Esophagus muscularis mucosa (tissue), 4 donors: ENCODE measurements at regions not wholly inside any gene's neighbourhood (a gene's known extent, or its start where the extent isn't known, plus 50 kb on each side); places are given as distances from the start of the nearest gene placed in this dataset.
"Not testable (repeated sequence)": the region's sequence is repeated elsewhere in the genome, so short reads cannot be mapped to it uniquely, and the experiment has no call there.

Experiments used
- DNase-seq: peaks from one replicate; pipeline ENCODE4 v3.0.0-alpha.2; 2017; ENCODE audit errors: extremely low spot score
- H3K27ac ChIP-seq, 4 donors: fragments of 200-600 bp; sonication (generic); replicated peaks in 1 of 4; 1 replicate in 3 of 4; 2 replicates in 1 of 4; pipeline ENCODE4 v1.5.1; 2016 to 2019; ENCODE audit warnings: mild to moderate bottlenecking in 1 of 4
- H3K27me3 ChIP-seq, 4 donors: fragments of 200-600 bp; sonication (generic); one replicate each; pipeline versions ENCODE4 v1.5.1 to v1.6.0; 2016 to 2019
- H3K36me3 ChIP-seq, 4 donors: fragments of 200-600 bp; sonication (generic); one replicate each; pipeline ENCODE4 v1.5.1; 2016 to 2019
- H3K4me1 ChIP-seq, 4 donors: fragments of 200-600 bp; sonication (generic); one replicate each; pipeline ENCODE4 v1.5.1; 2016 to 2019
- H3K4me3 ChIP-seq, 4 donors: fragments of 200-600 bp; sonication (generic); 1 replicate in 2 of 4; 2 replicates in 2 of 4; pipeline ENCODE4 v1.5.1; 2016 to 2019; ENCODE audit warnings: mild to moderate bottlenecking in 4 of 4, moderate library complexity in 1 of 4
- H3K9me3 ChIP-seq, 4 donors: fragments of 200-600 bp; sonication (generic); 1 replicate in 3 of 4; 2 replicates in 1 of 4; pipeline ENCODE4 v1.5.1; 2016 to 2019
- EP300 ChIP-seq: sonication (generic); formaldehyde crosslinking; IDR thresholded peaks from one replicate; pipeline ENCODE4 v1.6.1; 2017; ENCODE audit warnings: antibody characterized with exemption
- POLR2A ChIP-seq: fragments of 450-650 bp; IDR thresholded peaks from one replicate; pipeline ENCODE4 v1.6.1; 2017; ENCODE audit warnings: antibody characterized with exemption, moderate library complexity, mild to moderate bottlenecking, low read depth
- POLR2AphosphoS5 ChIP-seq, 2 donors: sonication (generic); formaldehyde crosslinking; IDR thresholded peaks; one replicate each; pipeline ENCODE4 v1.6.1; 2017; ENCODE audit warnings: antibody characterized with exemption in 2 of 2
- WGBS: methylation state at CpG from one replicate; pipeline ENCODE4 v1.1.5; 2018; 5-methylcytosine and 5-hydroxymethylcytosine counted together
- intact Hi-C: fragments of 100-400 bp; cut with DNase I; formaldehyde crosslinking; loops from one replicate; pipeline ENCODE4 v1.15.1; 2023
- TF ChIP-seq, protein P1 (sequence below), 3 experiments: fragments of 200-600 bp in 2 of 3; fragments of 450-650 bp in 1 of 3; sonication (generic) in 2 of 3; IDR thresholded peaks; one replicate each; pipeline ENCODE4 v1.5.1; 2017 to 2019; ENCODE audit warnings: antibody characterized with exemption in 3 of 3, mild to moderate bottlenecking in 2 of 3, moderate library complexity in 1 of 3

DNA sequence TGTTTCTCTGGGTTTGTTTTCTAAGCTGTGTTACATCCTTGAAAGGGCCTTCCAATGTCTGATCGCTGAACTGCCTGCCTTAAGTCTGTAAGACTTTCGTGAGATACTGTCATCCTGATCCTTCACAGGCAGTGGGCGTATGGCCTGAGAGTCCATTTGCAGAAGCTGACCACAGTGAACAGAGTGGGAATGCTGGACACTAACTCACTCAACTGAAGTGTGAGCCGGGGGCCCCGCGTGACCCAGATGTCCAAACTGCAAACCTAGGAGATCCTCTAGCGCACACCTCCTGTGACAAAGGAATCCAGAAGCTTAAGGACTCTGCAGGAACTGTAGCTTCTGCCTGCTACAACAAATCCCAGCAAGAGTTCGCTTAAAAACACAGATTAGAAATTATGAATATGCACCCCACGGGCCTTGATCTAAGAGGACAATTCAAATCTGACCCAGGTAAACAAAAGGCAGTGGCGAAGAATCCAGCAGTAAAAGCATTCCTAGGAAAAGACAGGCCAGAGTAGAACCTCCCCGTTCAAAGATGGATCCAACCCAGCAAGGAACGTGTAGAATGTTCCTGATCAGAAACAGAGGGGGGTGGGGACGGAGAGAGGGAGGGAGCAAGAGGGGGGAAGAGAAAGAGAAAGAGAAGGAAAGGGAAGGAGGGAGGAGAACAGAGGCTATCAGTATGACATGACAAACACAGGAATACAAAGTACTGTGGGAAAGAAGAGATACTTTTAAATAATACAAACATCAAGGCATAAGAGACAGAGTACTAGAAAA lies 135.0 kb upstream of the AFDN start:
- peaks cover 0 to 20% (median 0%) of the 10 kb centered on the region in 4 donors for H3K27me3 ChIP-seq
- no peaks in the 10 kb centered on the region for H3K4me1 ChIP-seq
- H3K36me3 ChIP-seq = no peaks in the 10 kb centered on the region
- H3K27ac ChIP-seq = no peak overlapping the region
- TF ChIP-seq, protein P1, sequence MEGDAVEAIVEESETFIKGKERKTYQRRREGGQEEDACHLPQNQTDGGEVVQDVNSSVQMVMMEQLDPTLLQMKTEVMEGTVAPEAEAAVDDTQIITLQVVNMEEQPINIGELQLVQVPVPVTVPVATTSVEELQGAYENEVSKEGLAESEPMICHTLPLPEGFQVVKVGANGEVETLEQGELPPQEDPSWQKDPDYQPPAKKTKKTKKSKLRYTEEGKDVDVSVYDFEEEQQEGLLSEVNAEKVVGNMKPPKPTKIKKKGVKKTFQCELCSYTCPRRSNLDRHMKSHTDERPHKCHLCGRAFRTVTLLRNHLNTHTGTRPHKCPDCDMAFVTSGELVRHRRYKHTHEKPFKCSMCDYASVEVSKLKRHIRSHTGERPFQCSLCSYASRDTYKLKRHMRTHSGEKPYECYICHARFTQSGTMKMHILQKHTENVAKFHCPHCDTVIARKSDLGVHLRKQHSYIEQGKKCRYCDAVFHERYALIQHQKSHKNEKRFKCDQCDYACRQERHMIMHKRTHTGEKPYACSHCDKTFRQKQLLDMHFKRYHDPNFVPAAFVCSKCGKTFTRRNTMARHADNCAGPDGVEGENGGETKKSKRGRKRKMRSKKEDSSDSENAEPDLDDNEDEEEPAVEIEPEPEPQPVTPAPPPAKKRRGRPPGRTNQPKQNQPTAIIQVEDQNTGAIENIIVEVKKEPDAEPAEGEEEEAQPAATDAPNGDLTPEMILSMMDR (IDR thresholded peaks at IDR 0.05) = no peak
- TF ChIP-seq POLR2A = no peak
- TF ChIP-seq EP300 = no peak
- 91% methylated on average over 11 of the region's 13 CpGs for WGBS
- no peak overlapping the region for H3K4me3 ChIP-seq
- H3K9me3 ChIP-seq = no peaks in the 10 kb centered on the region
- no peak for DNase-seq
- intact Hi-C loops = no loop called here

DNA sequence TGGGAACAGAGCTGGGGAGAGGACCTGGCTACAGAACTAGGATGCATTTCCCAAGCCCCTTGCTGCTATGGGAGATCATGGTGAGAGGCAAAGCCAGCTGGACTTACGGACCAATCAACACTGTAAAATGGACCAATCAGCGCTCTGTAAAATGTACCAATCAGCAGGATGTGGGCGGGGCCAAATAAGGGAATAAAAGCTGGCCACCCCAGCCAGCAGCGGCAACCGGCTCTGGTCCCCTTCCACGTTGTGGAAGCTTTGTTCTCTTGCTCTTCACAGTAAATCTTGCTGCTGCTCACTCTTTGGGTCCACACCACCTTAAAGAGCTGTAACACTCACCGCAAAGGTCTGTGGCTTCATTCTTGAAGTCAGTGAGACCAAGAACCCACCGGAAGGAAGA lies 133.2 kb upstream of the AFDN start:
- WGBS = 83% methylated on average over 4 of the region's 8 CpGs

DNA sequence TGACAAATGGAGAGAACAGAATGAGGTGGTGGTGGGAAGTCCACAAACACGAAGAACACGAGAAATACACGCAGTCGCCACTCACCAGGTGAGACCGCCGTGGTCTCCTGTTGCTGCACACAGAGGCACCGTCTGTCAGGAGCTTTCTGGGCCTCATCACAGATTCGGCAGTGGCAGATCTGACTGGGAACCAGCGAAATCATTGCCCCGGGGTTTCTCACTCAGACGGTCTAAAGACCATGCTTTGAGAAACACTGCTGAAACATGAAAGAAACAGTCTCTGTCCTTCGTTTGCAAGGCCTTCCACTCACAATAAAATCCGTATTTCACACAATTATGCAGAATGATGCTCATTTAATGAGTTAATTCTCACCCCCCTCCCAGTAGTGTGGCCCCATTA lies 130.9 kb upstream of the AFDN start:
- peaks cover 0 to 17% (median 0%) of the 10 kb centered on the region in 4 donors for H3K27me3 ChIP-seq
- TF ChIP-seq POLR2AphosphoS5 (IDR thresholded peaks at IDR 0.05) (no peak), POLR2A (no peak)
- TF ChIP-seq, protein P1 (IDR thresholded peaks at IDR 0.05) = no peak
- DNase-seq = no peak
- no peaks in the 10 kb centered on the region for H3K36me3 ChIP-seq
- H3K9me3 ChIP-seq = no peaks in the 10 kb centered on the region
- intact Hi-C loops = no loop called here
- H3K27ac ChIP-seq = no peak overlapping the region
- WGBS = 85% methylated on average over 13 of the region's 13 CpGs
- H3K4me3 ChIP-seq = no peak overlapping the region
- H3K4me1 ChIP-seq = peaks cover 0 to 15% (median 10%) of the 10 kb centered on the region in 4 donors

More for the DNA sequence above, 133.2 kb upstream of the AFDN start:
- H3K9me3 ChIP-seq, H3K4me1 ChIP-seq, H3K4me3 ChIP-seq, intact Hi-C loops, H3K27ac ChIP-seq, DNase-seq, H3K36me3 ChIP-seq: not testable (repeated sequence)
- peaks cover 0 to 21% (median 0%) of the 10 kb centered on the region in 4 donors for H3K27me3 ChIP-seq

GRCh38 chr6:167696296-167696695 lies 130.4 kb upstream of the AFDN start:
- WGBS = 78% methylated on average over 6 of the region's 6 CpGs
- Histone ChIP-seq H3K4me1 (peaks cover 0 to 15% (median 10%) of the 10 kb centered on the region in 4 donors), H3K27ac (no peak overlapping the region), H3K4me3 (no peak overlapping the region), H3K9me3 (no peaks in the 10 kb centered on the region), H3K27me3 (peaks cover 0 to 17% (median 0%) of the 10 kb centered on the region in 4 donors), H3K36me3 (no peaks in the 10 kb centered on the region)
- DNase-seq = no peak
- intact Hi-C loops = no loop called here
- TF ChIP-seq, protein P1 (IDR thresholded peaks at IDR 0.05) = no peak
- TF ChIP-seq EP300 (no peak), POLR2AphosphoS5 (IDR thresholded peaks at IDR 0.05) (no peak), POLR2A (no peak)

DNA sequence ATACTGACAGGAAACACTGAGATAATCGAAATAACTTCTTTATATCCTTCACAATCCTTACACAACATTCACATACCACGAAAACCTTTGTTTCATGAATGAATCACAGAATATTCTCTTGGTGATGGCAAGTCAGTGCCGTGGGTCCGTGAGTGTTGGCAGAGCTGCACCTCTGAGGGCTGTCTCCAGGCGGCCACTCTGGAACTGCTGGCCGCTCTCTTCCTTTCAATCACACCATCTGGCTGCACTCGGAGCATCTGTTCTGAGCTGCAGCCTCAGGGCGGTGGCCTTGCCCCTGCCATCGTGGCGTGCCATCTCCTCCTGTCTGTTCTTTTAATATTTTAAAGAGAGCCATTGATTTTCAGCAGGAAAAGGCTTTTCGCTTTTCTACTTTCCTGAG lies 129.4 kb upstream of the AFDN start:
- DNase-seq = no peak
- peaks cover 0 to 15% (median 10%) of the 10 kb centered on the region in 4 donors for H3K4me1 ChIP-seq
- 81% methylated on average over 11 of the region's 11 CpGs for WGBS

More for the DNA sequence above, 129.4 kb upstream of the AFDN start:
- TF ChIP-seq EP300 (no peak), POLR2AphosphoS5 (IDR thresholded peaks at IDR 0.05) (no peak), POLR2A (no peak)
- TF ChIP-seq, protein P1 (IDR thresholded peaks at IDR 0.05) = no peak
- Histone ChIP-seq H3K36me3 (no peaks in the 10 kb centered on the region), H3K27me3 (peaks cover 0 to 17% (median 0%) of the 10 kb centered on the region in 4 donors), H3K9me3 (no peaks in the 10 kb centered on the region), H3K27ac (no peak overlapping the region), H3K4me3 (no peak overlapping the region)
- intact Hi-C loops = no loop called here
